Stimulated activated CD4-positive, alpha-beta T cell treated with anti-CD3 and anti-CD28 coated beads, Interleukin-12 subunit alpha, Interleukin-12 subunit beta, amount 100 ng/mL, for 48 hours (primary cell): ENCODE measurements at regions not wholly inside any gene's neighbourhood (a gene's known extent, or its start where the extent isn't known, plus 50 kb on each side); places are given as distances from the start of the nearest gene placed in this dataset.
"Not testable (repeated sequence)": the region's sequence is repeated elsewhere in the genome, so short reads cannot be mapped to it uniquely, and the experiment has no call there.

Experiments
- DNase-seq, 3 donors: peaks; one replicate each; pipeline ENCODE4 v3.0.0-alpha.2; 2020; ENCODE audit warnings: low read depth in 2 of 3, low spot score in 1 of 3

DNA sequence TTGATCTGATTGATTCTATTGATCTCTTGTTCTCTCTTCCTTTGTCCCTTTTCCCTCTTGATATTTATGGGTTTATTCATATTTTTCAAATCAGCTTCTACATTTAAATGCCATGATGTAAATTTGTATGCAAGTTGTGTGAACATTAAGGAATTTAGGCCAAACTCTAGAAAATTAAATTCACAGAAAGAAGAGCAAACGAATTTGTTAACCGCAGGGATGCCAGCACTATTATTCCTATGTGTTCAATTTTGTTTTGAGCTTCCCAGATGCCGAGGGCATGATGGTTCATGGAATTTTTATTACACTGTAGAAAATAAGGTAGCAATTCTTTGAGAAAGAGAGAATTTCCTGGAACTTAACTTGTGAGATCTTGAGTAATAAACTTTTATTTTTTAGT lies 220.9 kb downstream of the BUB3 start:
- DNase-seq = no peak

DNA sequence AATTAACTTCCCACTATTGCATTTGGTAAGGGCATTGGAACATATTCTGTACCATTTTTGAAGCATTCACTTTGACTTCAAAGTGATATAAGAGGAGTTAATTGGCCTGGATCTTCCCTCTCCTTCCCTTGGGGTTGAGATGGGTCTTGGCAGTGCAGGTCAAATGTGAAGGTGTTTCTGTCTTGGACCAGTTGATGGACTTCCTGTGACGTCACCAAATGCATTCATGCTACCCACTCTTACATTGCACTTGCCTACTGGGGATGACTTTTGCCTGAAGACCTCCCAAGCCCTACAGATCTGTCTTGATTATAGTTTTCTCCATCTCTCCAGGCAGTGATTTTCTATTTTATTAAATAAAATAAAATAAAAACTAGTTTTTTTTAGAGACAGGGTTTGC lies 221.5 kb downstream of the BUB3 start:
- no peak for DNase-seq

DNA sequence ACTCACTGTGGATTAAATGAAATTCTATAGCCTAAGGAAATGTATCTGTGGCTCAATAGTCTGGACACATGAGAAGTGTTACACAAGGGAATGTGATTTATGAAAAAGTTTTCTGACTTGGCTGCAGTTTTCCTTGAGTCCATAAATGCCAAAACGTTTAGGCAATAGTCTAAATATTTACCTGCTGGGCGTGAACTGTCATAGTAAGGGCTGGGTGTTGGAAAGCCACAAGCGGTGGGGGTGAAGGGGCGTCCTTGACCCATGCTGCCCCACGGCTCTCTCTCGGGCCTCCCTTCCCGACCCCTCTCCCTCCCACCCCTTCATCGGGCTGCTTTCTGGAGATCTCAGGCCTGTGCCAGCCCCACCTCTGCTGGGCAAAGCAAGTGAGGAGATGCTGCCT lies 223.7 kb downstream of the BUB3 start:
- no peak for DNase-seq

DNA sequence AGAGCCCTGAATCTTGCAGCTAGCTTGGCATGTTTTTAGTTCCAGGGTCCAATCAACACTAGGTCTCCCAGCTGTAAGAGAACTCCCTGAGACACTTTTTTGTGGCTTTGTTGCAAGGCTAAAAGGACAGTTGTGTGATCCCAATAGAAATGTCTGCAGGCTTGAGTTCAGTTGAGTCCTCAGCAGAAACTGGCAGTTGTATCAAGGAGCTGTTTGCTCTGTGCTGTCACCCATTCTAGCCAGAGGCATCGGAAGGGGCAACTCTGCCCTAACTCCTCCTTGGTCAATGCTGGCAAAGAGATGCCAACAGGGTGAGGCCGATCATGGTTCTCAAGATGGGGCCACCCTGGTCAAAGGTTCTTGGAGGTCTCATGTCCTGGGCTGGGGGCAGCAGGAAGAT lies 224.1 kb downstream of the BUB3 start:
- DNase-seq = no peak

DNA sequence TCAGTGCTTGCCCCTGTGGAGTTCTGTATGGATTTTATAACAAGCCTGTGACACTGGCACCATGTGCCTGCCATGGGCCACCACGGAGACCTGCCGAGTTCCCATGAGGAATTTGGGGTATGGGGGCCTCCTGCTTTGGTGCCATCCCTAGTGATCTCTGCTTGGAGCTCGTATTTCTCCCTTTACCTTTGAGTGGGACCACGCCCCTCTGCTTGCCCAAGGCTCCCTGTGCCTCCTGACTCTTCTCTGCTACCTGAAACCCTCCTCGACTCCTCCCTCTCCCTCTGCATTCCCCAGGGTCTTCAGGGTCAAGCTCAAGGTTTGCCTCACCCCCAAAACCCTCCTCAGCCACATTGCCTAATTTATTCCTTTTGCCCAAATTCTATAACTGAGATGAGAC lies 225.0 kb downstream of the BUB3 start:
- no peak for DNase-seq

DNA sequence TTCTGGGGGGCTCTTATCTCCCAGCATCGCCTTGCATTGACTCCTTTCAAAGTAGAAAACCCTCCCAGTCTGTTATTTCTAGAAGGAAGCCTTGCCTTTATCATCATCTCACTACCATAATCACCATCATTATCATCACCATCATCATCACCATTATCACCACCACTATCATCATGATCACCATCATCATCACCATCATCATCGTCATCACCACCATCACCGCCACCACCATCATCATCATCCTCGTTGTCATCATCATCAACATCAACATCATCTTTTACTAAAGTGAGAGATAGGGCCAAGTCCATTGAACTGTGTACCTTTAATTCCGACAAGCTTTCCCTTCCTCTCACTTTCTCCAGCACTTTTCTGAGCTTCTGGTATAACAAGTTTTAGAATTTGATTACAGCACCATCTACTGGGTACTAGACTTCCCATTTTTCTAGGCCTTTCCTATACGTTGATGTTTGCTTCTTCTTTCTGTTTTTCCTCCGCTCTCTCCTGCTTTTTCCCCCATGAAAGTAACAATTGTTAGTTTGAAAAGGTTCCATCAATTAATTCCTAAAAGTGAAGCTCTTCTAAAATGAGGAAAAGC lies 226.4 kb downstream of the BUB3 start:
- no peak for DNase-seq

DNA sequence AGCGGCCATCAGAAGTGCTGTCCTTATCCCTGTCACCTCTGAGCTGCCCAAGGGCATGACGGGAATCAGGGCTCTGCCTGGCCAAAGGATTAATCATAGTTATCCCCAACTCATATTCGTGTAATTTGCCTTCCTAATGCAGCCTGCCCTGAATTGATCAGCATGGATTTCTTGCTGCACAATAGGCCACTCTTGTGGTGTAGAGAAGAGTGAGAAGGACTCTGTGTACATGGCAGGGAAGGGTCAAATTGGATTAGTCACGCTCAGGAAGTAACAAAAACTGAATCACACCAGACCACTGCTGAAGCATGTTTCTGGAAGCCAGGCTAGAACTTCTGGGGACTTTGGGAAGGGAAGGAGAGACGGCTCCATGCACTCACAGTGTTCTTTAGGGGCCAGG lies 227.0 kb downstream of the BUB3 start:
- no peak for DNase-seq

DNA sequence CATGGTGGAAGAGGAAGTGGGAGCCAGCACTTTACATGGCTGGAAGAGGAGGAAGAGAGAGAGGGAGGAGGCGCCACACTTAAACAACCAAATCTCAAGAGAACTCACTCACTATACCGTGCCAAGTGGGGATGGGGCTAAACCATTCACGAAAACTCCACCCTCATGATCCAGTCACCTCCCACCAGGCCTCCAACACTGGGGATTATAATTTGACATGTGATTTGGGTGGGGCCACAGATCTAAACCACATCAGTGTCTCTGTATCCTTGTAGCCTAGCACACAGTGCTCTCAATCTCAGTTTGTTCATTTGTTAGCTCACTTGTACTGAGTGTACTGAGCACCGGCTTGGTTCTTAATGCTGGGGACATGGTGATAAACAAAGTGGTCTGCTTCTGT lies 228.3 kb downstream of the BUB3 start:
- no peak for DNase-seq

DNA sequence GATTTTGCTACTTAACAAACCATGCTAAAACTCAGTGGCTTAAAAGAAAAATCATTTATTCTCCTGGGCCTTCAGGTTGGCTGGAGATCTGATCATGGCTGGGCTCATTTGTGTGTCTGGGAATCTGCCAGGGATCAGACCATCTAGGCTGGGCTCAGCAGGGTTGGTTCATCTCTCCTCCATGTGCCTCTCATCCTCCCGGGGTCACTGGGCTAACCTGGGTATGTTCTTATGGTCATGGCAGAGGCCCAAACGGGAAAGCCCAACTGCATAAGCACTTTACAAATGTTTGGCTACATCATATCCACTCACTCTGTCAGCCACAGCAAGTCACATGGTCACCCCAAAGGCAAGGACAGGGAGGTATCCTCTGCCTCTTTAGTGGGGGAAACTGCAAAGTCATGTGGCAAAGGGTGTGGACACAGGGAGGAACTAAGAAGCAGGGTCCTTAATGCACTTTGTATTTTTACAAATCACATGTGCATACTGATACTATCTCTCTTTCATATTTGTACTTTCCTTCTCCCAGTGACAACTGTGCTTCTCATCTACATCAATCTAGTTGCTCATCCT lies 231.4 kb downstream of the BUB3 start:
- DNase-seq = no peak

DNA sequence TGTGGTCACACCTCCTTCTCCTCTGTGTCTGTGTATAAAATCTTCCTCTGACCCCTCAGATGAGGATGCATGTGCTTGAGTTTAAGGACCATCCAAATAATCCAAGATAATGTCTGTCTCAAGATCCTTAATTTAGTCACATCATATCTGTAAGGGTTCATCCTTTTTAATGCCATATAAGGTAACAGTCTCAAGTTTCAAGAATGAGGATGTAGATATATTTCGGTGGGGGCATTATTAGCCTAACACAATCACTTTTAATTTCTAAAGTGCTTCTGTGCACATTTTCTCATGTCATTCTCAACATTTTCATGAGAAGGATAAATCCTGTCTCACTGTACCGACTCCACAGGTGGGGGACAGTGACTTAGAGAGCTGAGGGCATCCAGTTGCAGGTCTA lies 235.3 kb downstream of the BUB3 start:
- DNase-seq = no peak

DNA sequence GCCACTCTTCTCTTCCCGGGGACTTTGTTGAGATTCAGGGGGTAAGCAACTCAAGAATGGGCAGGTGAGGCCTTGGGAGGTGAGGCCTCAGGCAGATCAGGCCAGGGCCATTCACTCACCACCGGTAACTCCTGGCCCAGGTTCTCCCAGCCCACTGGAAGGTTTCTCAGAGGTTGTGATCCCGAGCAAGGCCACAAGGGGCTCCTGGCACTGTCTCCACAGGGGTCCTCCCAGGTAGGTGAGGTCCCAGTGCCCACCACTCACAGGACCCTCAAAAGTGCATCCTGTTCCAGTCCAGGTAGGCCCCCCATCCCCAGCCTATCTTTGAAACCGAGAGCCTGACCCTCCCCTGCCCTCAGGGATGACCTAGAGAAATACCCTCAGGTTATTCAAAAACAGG lies 236.1 kb downstream of the BUB3 start:
- no peak for DNase-seq

DNA sequence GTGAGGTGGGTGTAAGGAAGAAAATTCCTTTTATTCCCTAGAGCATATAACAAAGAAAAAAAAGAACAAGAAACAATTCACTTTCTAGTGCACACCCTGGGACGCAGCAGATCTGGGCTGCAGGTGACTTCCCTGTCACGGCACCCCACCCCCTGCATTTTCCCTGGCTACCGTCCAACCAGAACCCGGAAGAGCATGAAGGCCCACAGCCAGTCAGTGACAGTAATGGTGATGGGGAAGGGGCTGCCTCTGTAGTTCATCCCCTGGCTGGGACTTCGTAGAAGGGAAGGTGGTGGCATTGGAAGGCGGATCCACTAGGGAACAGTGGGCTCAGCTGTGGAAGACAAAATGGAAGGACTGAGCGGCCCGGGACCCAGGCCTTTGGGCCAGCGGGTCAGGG lies 236.7 kb downstream of the BUB3 start:
- no peak for DNase-seq

DNA sequence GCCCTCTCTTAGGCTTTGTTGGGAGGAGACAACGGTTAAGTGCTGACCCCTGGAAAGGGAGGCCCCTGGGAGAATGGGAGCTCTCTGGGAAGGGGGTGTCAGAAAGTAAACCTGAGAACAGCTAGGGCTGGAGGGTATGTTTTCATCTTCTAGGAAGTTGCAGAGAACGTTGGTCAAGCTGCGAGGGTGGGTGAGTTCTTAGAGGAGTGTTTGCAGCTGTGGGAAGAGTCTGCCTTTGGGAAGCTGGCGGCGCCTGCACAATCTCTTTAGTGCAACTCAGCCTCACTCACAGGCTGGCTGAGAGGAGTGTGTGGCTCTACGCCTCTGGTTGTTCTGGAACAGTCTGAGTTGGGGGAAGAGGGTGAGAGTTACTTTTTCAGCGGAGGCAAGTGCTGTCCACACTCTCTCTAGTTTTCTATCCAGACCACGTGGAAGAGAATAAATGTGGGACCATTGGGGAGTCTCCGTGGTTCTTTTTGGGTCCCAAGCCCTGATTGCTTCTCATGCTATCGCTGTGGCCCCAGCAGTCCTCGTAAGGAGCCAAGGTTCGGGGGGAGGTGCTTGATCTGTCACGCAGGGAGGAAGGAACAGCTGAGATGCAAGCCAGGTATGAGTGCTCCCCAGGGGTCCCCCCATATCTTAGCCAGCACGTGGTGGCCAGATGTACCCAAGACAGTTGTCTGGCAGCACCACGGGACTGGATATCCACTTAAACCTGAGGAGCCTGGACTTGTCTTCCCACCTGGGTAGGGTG lies 237.2 kb downstream of the BUB3 start:
- DNase-seq = no peak

DNA sequence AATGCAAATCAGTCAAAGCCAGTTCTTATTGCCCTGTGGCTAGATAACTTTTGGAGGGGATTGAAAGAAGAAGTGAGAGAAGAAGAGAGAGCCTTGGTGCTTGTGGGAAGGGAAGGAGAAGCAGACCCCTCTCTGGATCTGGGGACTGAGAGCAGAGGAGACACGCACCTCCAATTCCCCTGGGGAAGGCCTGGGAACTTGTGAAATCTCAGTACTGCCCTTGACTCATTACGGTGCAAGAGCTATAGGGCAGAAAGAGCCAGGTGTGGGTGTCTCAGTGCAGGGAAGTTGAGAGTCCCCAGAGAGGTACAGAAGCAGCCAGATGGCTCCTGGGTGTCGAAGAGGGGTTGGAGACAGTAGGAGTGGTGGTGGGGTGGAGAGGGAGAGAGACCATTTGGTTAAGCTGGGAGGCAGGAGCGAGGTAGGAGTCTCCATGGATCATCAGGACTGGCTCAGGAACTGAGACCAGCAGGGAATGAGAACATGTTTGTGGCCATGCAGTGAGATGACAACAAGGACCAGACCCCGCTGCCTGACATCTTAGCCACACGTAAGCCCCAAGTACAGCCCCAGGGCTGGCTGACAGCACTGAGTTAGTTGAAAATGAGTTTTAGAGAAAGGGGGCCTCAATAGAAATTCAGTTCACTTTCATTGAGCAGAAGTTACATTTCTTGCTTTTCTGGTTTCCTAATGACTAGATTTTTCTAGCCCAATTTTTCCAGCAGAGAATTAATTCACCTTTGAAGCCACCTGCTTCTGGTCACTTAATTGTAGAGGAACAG lies 238.2 kb downstream of the BUB3 start:
- no peak for DNase-seq

DNA sequence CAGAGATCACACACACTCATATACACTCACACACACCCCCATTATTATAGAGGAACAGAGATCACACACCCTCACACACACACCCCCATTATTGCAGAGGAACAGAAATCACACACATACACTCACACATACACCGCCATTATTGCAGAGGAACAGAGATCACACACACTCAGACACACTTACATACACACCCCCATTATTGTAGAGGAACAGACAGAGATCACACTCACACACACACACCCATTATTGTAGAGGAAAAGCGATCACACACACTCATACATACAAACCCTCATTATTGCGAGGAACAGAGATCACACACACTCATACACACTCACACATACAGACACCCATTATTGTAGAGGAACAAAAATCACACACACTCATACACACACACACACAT lies 239.0 kb downstream of the BUB3 start:
- DNase-seq = no peak

DNA sequence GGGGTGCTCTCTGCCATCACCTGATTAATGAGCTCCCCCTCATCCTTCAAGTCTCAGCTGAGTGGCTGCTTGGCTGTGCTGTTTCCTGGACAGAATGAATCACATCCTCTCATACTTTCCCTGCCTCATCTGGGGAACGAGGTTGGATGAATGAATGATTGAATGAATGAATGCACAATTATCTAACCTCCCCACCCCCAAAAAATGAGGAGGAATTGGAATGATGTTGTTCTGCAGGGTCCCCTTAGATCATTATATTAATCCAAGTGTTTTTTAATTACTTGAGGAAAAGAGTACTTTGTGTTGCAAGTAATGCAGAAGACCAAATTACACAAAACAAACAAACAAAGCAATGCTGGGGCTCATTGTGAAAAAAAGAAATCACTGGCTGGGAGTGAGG lies 240.2 kb downstream of the BUB3 start:
- no peak for DNase-seq

DNA sequence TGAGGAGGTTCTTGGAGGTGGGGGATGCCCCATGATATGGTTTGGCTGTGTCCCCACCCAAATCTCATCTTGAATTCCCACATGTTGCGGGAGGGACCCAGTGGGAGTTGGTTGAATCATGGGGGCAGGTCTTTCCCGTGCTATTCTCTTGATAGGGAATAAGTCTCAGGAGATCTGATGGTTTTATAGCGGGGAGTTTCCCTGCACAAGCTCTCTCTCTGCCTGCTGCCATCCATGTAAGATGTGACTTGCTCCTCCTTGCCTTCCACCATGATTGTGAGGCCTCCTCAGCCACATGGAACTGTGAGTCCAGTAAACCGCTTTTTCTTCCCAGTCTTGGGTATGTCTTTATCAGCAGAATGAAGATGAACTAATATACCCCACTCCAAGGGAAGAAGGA lies 241.0 kb downstream of the BUB3 start:
- not testable (repeated sequence) for DNase-seq

DNA sequence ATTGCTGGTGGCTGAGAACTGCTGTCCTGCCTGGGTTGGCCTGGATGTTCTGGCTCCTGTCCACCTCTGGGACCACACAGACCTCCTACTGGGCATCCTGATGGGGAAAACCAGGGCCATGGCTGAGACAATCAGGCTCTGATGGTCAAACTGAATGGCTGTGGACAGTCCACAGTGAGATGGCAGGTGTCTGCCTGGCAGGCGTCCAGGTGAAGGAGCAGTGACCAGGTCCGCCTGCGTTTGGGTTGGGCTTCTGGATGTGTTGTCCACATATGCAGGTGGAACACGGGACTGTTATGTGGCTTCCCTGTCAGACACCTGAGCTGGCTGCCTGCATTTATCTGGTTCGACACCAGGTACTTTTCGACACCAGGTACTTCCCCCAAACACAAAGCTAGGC lies 241.7 kb downstream of the BUB3 start:
- no peak for DNase-seq

DNA sequence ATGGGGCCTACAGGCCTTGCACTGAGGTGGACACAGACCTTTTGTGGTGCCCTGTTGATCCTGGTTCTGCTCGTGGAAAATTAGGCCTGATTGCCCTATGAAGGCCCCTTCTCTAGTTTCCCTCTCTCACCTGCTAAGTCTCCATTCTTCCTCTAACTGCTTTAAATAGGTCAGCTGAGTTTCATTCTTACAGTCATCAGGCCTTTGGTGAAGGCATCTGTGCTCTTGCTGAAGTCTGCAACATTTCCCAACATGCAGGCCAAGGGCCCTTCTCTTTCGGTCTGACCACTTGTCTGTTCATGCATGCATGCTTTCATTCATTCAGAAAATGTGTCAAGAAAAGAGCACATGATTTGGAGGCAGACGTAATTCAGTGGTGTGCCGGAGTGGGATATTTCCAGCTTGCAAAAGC lies 244.0 kb downstream of the BUB3 start:
- DNase-seq = no peak

DNA sequence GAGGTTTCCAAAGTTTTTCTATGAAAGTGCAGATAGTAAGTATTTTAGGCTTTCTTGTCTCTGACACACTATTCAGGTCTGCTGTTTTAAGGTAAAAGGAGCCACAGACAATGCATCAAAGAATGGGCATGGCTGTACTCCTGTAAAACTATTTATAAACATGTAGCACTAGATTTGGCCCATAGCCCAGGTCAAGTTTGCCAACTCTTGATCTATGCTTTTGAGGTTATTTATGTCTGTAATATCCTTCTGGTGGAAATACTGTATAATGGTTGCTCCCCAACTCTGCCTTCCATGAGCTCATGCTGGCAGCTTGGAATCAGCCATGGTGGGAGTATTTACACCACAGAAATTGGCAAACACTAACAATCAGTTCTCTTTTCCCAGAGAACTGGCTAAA lies 244.6 kb downstream of the BUB3 start:
- DNase-seq = no peak

DNA sequence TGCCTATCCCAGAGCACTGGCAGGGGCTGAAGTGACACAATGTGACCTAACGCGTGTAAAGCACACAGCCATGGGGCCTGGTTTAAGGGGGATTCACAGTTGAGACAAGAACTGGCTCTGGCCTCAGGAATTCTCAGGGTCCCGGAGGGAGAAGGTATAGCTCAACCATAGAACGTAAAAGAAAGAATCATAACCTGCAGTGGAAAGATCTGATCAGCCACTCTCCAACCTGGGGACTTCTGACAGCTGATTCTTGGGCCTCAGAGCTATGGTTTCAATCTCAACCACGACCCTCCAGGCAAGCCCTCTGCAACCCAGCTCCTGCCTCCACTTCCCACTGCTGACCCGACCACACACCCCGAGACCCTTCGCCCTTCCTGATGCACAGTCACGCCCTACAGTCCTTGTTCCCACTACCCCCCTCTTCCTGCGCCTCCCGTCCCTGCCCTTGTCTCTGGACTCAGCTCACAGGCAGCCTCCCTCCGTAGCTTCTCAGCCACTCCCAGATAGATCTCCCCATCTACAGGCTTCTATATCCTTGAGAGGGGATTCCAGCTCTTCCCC lies 245.2 kb downstream of the BUB3 start:
- DNase-seq = no peak

DNA sequence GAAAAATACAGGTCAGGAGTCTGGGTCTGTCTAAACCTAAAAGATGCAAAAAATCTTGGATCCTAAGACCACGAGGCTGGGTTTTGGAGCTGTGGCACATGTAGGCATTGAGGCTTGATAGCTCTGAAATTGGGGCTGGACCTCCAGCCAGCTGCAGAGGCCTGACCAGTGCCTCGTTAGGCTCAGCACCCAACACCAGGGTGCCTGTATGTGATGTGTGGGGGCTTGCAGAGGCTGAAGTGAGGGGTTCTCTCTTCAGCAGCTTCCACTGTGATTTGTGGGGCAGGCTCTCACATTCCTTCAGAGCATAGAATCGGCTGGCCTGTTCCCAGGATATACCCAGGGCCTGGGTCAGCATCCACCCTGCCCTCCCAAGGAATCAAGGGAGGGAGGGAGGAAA lies 247.8 kb downstream of the BUB3 start:
- no peak for DNase-seq
